ENCODE measurements at regions not wholly inside any gene's neighbourhood (a gene's known extent, or its start where the extent isn't known, plus 50 kb on each side); places are given as distances from the start of the nearest gene placed in this dataset.

GRCh38 chr4:7141151-7141834 is 51.0 kb upstream of the SORCS2 start:
- no peak overlapping the region for H3K27ac ChIP-seq
- H3K27me3 ChIP-seq, result no peaks in the 10 kb centered on the region
- intact Hi-C loops (cut with DNase I), result no loop called here
- TF ChIP-seq POLR2AphosphoS5 (IDR thresholded peaks at IDR 0.05; ENCODE audit: insufficient read depth in 1 of 2, low read depth in 1 of 2) (no peak), POLR2A (IDR thresholded peaks at IDR 0.05) (no peak)
- TF ChIP-seq, protein P1, sequence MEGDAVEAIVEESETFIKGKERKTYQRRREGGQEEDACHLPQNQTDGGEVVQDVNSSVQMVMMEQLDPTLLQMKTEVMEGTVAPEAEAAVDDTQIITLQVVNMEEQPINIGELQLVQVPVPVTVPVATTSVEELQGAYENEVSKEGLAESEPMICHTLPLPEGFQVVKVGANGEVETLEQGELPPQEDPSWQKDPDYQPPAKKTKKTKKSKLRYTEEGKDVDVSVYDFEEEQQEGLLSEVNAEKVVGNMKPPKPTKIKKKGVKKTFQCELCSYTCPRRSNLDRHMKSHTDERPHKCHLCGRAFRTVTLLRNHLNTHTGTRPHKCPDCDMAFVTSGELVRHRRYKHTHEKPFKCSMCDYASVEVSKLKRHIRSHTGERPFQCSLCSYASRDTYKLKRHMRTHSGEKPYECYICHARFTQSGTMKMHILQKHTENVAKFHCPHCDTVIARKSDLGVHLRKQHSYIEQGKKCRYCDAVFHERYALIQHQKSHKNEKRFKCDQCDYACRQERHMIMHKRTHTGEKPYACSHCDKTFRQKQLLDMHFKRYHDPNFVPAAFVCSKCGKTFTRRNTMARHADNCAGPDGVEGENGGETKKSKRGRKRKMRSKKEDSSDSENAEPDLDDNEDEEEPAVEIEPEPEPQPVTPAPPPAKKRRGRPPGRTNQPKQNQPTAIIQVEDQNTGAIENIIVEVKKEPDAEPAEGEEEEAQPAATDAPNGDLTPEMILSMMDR (IDR thresholded peaks at IDR 0.05), result no peak
- H3K4me1 ChIP-seq, result no peaks in the 10 kb centered on the region
- no peak for DNase-seq (ENCODE audit: extremely low spot score in 2 of 2)
- no peaks in the 10 kb centered on the region for H3K36me3 ChIP-seq
- H3K4me3 ChIP-seq, result no peak overlapping the region
- H3K9me3 ChIP-seq, result no peaks in the 10 kb centered on the region

GRCh38 chr4:7140692-7141069 is 51.7 kb upstream of the SORCS2 start:
- no peak overlapping the region for H3K27ac ChIP-seq
- no peak for DNase-seq (ENCODE audit: extremely low spot score in 2 of 2)
- H3K36me3 ChIP-seq, result no peaks in the 10 kb centered on the region
- no peaks in the 10 kb centered on the region for H3K27me3 ChIP-seq
- no peaks in the 10 kb centered on the region for H3K9me3 ChIP-seq
- H3K4me1 ChIP-seq, result peaks cover 5% of the 10 kb centered on the region
- intact Hi-C loops (cut with DNase I), result no loop called here
- H3K4me3 ChIP-seq, result no peak overlapping the region
- TF ChIP-seq POLR2A (IDR thresholded peaks at IDR 0.05), result no peak
- TF ChIP-seq POLR2AphosphoS5 (IDR thresholded peaks at IDR 0.05; ENCODE audit: insufficient read depth in 1 of 2, low read depth in 1 of 2), result no peak
- TF ChIP-seq, protein P1 (IDR thresholded peaks at IDR 0.05), result no peak

- TF ChIP-seq, protein P1 (IDR thresholded peaks at IDR 0.05), result no peak
- TF ChIP-seq POLR2A (IDR thresholded peaks at IDR 0.05), result no peak
- TF ChIP-seq POLR2AphosphoS5 (IDR thresholded peaks at IDR 0.05; ENCODE audit: insufficient read depth in 1 of 2, low read depth in 1 of 2), result no peak
- Histone ChIP-seq H3K4me3 (no peak overlapping the region), H3K9me3 (no peaks in the 10 kb centered on the region), H3K27ac (no peak overlapping the region), H3K27me3 (no peaks in the 10 kb centered on the region), H3K36me3 (no peaks in the 10 kb centered on the region), H3K4me1 (peaks cover 10% of the 10 kb centered on the region)
- intact Hi-C loops (cut with DNase I), result no loop called here
- DNase-seq (ENCODE audit: extremely low spot score in 2 of 2), result no peak
These were observed 52.2 kb upstream of the SORCS2 start for GRCh38 chr4:7140062-7140691.

DNA sequence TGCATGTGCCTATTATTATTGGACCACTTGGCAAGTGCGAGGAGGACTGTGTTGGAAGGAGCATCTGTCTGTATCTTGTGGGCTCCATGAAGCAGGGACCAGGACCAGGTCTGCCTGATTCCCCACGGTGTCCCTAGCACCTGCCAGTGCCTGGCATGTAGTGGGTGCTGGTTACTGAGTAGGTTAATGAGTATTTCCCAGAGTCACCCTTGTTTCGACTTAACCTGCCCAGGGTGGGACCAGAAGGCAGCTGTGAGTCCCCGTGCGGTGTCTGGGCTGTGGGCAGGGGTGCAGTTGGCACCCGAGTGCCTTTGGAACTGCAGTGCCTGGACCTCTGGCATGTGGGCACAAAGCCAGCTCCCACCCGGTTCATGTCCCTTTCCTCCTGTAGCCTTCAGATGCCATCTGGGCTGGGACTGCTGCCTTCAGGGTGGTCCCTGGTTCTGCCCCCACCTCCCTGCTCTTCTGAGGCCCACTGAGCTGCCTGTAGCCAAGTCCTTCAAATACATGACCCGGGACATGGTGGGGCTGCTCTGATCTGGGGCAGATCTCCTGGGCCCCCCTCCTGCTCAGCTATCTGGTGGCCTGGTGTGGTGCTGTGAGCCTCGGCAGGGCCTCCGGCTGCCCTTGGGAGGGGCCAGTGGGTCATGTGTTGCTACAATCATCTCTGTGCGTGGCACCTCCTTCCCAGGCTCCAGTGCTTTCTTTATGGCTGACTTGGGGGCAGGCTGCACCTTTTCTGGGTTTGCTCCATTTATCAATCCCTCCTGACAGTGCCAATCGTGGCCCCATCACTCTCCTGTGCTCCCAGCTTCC is 53.0 kb upstream of the SORCS2 start:
- intact Hi-C loops (cut with DNase I), result no loop called here
- H3K27me3 ChIP-seq, result no peaks in the 10 kb centered on the region

More for the DNA sequence above, 53.0 kb upstream of the SORCS2 start:
- no peaks in the 10 kb centered on the region for H3K9me3 ChIP-seq
- DNase-seq (ENCODE audit: extremely low spot score in 2 of 2), result no peak
- H3K4me3 ChIP-seq, result no peak overlapping the region
- H3K27ac ChIP-seq, result no peak overlapping the region
- TF ChIP-seq POLR2AphosphoS5 (IDR thresholded peaks at IDR 0.05; ENCODE audit: insufficient read depth in 1 of 2, low read depth in 1 of 2) (no peak), POLR2A (IDR thresholded peaks at IDR 0.05) (no peak)
- TF ChIP-seq, protein P1 (IDR thresholded peaks at IDR 0.05), result no peak
- no peaks in the 10 kb centered on the region for H3K36me3 ChIP-seq
- peaks cover 18% of the 10 kb centered on the region for H3K4me1 ChIP-seq

Data from vagina (tissue), 2 donors.